ENCODE measurements at regions not wholly inside any gene's neighbourhood (a gene's known extent, or its start where the extent isn't known, plus 50 kb on each side); places are given as distances from the start of the nearest gene placed in this dataset.
A peak's percentile ranks its signal among the peaks of the same experiment; 100 is the strongest.

- H3K36me3 ChIP-seq (ENCODE audit: low read depth), result no peaks in the 10 kb centered on the region
- no peak overlapping the region for H3K27ac ChIP-seq (ENCODE audit: poor library complexity, severe bottlenecking)
- TF ChIP-seq, protein P1, sequence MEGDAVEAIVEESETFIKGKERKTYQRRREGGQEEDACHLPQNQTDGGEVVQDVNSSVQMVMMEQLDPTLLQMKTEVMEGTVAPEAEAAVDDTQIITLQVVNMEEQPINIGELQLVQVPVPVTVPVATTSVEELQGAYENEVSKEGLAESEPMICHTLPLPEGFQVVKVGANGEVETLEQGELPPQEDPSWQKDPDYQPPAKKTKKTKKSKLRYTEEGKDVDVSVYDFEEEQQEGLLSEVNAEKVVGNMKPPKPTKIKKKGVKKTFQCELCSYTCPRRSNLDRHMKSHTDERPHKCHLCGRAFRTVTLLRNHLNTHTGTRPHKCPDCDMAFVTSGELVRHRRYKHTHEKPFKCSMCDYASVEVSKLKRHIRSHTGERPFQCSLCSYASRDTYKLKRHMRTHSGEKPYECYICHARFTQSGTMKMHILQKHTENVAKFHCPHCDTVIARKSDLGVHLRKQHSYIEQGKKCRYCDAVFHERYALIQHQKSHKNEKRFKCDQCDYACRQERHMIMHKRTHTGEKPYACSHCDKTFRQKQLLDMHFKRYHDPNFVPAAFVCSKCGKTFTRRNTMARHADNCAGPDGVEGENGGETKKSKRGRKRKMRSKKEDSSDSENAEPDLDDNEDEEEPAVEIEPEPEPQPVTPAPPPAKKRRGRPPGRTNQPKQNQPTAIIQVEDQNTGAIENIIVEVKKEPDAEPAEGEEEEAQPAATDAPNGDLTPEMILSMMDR (IDR thresholded peaks at IDR 0.05; ENCODE audit: poor library complexity, severe bottlenecking), result no peak
- no peak overlapping the region for H3K4me3 ChIP-seq (ENCODE audit: severe bottlenecking)
- ATAC-seq (ENCODE audit: low read depth) (no peak), DNase-seq (ENCODE audit: low spot score) (no peak)
- no peaks in the 10 kb centered on the region for H3K9me3 ChIP-seq (ENCODE audit: severe bottlenecking)
- H3K27me3 ChIP-seq (ENCODE audit: insufficient read depth, poor library complexity, severe bottlenecking), result no peaks in the 10 kb centered on the region
- H3K4me1 ChIP-seq (ENCODE audit: insufficient read depth, poor library complexity, severe bottlenecking), result no peaks in the 10 kb centered on the region
These were observed 281.9 kb downstream of the GAS1 start for GRCh38 chr9:86665416-86665815.

DNA sequence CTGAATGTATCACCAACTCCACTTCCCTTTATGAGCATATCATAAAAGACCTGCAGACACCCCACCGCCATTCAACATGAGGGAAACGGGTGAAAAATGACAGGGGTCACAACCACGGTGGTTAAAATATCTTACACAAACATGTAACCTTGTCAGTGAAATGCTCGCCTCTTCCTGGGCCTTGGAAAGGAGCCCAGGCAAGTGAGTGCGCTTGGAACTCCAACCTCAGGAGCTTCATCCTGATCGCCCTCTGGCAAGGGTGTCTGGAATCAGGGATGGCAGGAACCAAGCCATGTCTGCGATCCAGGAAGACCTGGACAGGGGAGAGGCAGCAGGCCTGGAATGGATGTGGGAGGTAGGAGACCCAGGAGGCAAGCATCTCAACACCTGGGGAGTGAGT is 282.7 kb downstream of the GAS1 start:
- Histone ChIP-seq H3K36me3 (ENCODE audit: low read depth) (no peaks in the 10 kb centered on the region), H3K4me1 (ENCODE audit: insufficient read depth, poor library complexity, severe bottlenecking) (no peaks in the 10 kb centered on the region), H3K27me3 (ENCODE audit: insufficient read depth, poor library complexity, severe bottlenecking) (no peaks in the 10 kb centered on the region), H3K4me3 (ENCODE audit: severe bottlenecking) (no peak overlapping the region), H3K9me3 (ENCODE audit: severe bottlenecking) (no peaks in the 10 kb centered on the region), H3K27ac (ENCODE audit: poor library complexity, severe bottlenecking) (no peak overlapping the region)
- DNase-seq (ENCODE audit: low spot score) (no peak), ATAC-seq (ENCODE audit: low read depth) (no peak)
- TF ChIP-seq, protein P1 (IDR thresholded peaks at IDR 0.05; ENCODE audit: poor library complexity, severe bottlenecking), result no peak

- Histone ChIP-seq H3K27ac (ENCODE audit: poor library complexity, severe bottlenecking) (no peak overlapping the region), H3K36me3 (ENCODE audit: low read depth) (no peaks in the 10 kb centered on the region), H3K4me3 (ENCODE audit: severe bottlenecking) (no peak overlapping the region), H3K9me3 (ENCODE audit: severe bottlenecking) (no peaks in the 10 kb centered on the region), H3K4me1 (ENCODE audit: insufficient read depth, poor library complexity, severe bottlenecking) (no peaks in the 10 kb centered on the region), H3K27me3 (ENCODE audit: insufficient read depth, poor library complexity, severe bottlenecking) (no peaks in the 10 kb centered on the region)
- ATAC-seq (ENCODE audit: low read depth) (no peak), DNase-seq (ENCODE audit: low spot score) (no peak)
- TF ChIP-seq, protein P1 (IDR thresholded peaks at IDR 0.05; ENCODE audit: poor library complexity, severe bottlenecking), result no peak
These were observed 283.4 kb downstream of the GAS1 start for GRCh38 chr9:86663905-86664304.

GRCh38 chr9:86662890-86663468 is 284.3 kb downstream of the GAS1 start:
- DNase-seq (ENCODE audit: low spot score), result no peak
- Histone ChIP-seq H3K36me3 (ENCODE audit: low read depth) (no peaks in the 10 kb centered on the region), H3K27me3 (ENCODE audit: insufficient read depth, poor library complexity, severe bottlenecking) (no peaks in the 10 kb centered on the region), H3K4me1 (ENCODE audit: insufficient read depth, poor library complexity, severe bottlenecking) (no peaks in the 10 kb centered on the region), H3K9me3 (ENCODE audit: severe bottlenecking) (no peaks in the 10 kb centered on the region), H3K4me3 (ENCODE audit: severe bottlenecking) (no peak overlapping the region), H3K27ac (ENCODE audit: poor library complexity, severe bottlenecking) (no peak overlapping the region)
- no peak for ATAC-seq (ENCODE audit: low read depth)
- TF ChIP-seq, protein P1 (IDR thresholded peaks at IDR 0.05; ENCODE audit: poor library complexity, severe bottlenecking), result no peak

- Histone ChIP-seq H3K27ac (ENCODE audit: poor library complexity, severe bottlenecking) (no peak overlapping the region), H3K4me1 (ENCODE audit: insufficient read depth, poor library complexity, severe bottlenecking) (no peaks in the 10 kb centered on the region), H3K27me3 (ENCODE audit: insufficient read depth, poor library complexity, severe bottlenecking) (no peaks in the 10 kb centered on the region), H3K36me3 (ENCODE audit: low read depth) (no peaks in the 10 kb centered on the region), H3K9me3 (ENCODE audit: severe bottlenecking) (no peaks in the 10 kb centered on the region), H3K4me3 (ENCODE audit: severe bottlenecking) (no peak overlapping the region)
- TF ChIP-seq, protein P1 (IDR thresholded peaks at IDR 0.05; ENCODE audit: poor library complexity, severe bottlenecking), result no peak
- no peak for DNase-seq (ENCODE audit: low spot score)
- peak; percentile 57; the same call in 1 of the 3 replicates for ATAC-seq (ENCODE audit: low read depth)
These were observed 287.0 kb downstream of the GAS1 start for GRCh38 chr9:86660146-86660943.
